Fibroblast of peridontal ligament (primary cell): ENCODE measurements at regions not wholly inside any gene's neighbourhood (a gene's known extent, or its start where the extent isn't known, plus 50 kb on each side); places are given as distances from the start of the nearest gene placed in this dataset.

Experiments used
- DNase-seq: peaks from one replicate; pipeline ENCODE4 v3.0.0-alpha.2; 2010; ENCODE audit errors: extremely low read depth

DNA sequence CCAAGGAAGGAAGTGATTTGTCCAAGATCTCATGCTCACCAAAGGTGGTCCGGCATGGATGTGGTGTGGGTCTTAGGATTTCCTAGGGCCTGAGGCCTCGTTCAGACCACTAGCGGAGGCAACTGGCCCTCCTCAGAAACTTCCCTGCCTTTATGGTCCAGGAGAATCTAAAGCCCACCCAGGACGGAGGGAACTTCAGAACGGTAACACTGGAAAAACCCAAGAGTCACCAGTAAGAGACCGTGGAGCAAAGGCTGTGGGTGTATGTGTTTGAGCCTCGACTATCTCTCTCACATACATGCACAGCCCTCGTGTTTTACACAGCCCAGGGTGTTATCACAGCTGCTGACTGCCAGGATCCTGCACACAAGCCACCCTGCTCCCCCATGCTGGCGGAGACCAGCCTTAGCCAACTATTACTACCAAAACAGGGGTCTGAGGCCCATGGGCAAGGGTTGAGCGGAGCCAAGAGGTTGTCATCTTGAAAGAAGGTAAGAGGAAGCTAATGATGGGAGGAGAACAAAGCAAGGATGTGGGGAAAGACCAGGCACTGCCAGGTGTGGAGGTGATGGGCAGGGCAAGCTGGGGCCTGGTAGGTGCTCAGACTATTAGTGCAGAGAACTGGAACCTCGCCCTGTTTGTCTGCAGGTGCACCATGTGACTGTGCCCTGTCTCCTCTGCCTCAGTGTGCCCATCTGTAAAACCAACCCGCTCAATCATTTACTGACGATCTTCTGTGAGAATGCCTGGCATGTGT is 170.2 kb upstream of the ZMIZ1 start:
- no peak for DNase-seq

DNA sequence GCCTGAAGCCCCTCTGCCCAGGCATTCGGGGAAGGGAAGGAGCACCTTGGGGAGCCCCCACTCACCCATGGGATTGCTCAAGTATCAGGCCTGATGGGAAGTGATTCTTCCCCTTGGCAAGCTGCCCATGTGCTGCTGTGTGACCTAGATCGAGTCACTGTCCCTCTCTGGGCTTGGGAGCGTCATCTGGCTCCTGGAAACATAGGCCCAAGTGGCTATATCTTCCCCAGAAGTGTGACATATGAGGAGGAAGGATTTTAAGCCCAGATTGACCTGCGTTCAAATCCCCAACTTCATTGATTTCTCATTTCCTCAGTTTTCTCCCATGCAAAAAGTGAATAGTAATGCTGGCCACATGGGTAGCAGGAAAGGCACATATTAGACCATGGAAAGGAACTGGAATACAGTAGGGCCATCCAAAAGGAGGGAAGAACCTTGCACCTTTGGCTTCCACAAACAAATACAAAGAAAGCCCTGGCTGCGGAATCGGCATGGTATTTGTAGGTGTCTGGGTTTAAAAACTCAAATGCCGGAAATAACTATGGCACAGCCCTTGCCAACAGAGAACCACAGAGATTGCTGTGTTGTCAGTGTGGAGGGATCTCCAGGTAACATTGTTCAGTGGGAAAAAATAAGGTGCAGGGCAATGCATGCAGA is 169.5 kb upstream of the ZMIZ1 start:
- DNase-seq: no peak

DNA sequence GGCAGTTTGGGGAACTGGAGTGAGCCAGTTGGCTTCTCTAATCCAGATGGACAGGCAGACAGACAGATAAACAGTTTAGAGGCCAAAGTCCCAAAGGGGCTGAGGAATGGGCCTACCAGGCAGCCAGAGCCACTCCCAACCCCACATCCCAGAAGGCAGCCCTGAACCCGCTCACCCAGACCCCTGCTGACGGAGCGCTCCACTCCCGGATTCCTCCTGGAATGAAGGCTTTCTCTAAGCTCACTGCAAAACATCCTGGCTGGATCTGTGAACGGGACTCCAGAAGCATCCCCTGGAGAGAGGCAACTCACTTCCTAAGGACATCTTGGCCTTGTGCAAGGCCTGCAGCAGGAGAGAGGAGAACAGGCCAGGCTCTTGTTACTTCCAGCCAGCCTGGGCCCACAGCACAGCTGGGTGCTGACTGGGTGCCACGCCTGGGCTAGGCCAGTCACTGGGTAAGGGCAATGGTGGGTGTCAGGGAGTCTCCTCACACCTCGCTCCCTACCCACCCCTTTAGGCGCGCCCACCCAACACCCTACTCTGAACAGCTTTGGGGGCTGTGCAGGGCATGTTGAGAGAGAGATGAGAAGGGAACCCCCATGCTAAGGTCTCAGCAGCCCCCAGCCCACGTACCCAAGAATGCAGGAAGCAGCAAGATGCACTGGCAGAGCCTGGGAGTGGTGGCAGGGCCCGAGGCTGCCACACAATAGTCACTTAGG is 168.6 kb upstream of the ZMIZ1 start:
- peak; percentile 42 for DNase-seq

DNA sequence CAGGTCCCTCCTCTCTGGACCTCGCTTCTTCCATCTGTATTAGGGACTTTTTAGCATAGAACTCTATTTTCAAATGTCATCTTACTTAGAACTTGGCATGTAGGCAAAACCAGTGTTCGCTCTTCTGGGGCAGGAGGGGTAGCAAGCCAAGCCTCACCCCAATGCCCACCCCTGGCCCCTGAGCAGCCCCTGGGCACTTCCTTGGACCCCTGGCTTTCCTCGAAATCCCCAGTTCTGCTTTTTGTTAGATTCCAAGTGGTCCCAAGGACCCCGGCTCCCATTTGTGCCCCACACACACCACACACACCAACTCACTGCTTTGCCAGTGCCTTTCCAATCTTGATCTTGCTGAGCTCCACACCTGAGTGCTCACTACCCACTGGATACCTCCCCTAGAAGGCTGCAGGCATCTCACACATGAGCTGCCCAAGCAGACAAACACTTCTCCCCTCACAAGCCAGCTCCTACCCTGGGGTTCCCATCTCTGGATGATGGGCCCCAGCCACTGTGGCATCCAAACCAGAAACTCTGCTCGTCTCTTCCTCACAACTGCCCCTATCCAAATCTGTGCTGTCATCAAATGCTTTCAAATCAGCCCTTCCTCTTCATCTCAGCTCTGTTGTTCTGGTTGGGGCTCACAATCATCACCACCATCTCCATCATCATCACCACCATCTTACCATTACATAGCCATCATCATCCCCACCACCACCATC is 167.9 kb upstream of the ZMIZ1 start:
- no peak for DNase-seq

DNA sequence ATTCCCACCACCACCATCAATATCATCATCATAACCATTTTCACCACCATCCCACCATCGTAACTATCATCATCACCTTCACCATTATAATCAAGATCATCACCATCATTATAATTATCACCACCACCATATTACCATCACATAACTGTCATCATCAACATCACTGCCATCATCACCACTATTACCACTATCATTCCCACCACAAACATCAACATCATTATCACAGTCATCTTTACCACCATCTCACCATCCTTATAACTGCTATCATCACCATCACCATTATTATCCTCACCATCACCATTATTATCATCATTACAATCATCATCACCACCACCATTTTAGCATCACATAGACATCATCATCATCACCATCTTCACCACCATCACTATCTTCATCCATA is 167.1 kb upstream of the ZMIZ1 start:
- no peak for DNase-seq

DNA sequence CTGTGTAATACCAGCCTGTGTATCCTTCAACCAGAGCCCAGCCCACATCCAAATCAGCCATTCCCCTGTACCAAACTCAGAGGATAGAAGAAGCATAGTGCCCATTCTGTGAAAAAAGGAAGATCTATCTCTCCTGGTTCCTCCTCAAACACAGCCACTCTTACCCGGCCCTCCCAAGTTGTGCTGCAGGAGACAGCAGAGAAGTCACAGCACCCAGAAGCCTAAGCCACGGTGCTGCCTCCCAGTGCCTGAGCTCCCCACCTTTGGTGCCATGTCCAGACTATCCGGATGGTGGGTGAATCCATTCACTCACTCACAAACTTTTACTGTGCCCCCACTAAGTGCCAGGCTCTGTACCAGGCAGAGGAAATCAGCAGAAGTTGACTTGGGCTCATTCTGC is 166.0 kb upstream of the ZMIZ1 start:
- no peak for DNase-seq

DNA sequence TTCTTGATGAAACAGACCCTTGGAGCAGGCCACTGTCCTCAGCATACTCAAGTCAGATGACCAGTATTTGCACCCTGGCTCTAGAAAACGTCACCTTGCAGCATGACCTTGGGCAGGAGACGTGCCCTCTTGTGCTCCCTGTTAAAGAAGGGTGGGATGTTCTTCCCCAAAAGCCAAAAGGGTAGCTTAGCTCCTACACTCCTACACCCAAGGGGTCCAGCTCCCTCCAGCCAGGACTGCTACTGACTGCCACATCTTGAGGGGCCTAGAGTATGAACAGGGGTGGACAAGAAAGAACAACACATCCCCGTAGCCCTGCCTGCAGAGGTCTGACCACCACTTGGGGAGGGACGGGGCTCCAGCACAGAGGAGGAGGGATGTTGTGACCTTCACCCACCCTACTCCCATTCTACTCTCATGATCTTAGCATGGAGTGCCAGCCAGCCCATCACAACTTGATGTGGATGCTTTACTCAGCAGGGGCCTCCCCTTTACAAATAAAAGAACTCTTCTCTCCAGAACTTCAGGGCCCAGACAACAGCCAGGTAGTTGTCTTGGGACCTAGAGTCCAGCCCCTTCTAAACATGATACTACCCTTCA is 165.3 kb upstream of the ZMIZ1 start:
- DNase-seq: no peak

DNA sequence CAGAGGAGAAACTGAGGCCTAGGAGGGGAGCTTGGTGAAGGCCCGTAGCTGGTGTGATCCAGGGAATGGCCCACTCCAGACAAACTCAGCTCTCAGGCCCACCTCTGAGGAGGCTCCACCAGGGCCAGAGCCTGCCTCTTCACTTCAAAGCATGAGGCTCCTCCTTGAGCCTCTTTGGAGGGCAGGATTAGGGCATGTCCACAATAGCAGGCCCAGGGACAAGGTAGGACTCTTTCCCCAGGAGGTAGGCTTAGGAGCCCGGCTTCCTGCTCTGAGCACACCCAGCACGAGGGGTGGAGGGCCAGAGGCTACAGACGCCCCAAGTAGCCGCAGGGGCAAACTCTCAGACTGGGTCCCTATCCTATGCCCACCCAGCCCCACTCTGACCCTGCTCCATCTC is 164.6 kb upstream of the ZMIZ1 start:
- no peak for DNase-seq

DNA sequence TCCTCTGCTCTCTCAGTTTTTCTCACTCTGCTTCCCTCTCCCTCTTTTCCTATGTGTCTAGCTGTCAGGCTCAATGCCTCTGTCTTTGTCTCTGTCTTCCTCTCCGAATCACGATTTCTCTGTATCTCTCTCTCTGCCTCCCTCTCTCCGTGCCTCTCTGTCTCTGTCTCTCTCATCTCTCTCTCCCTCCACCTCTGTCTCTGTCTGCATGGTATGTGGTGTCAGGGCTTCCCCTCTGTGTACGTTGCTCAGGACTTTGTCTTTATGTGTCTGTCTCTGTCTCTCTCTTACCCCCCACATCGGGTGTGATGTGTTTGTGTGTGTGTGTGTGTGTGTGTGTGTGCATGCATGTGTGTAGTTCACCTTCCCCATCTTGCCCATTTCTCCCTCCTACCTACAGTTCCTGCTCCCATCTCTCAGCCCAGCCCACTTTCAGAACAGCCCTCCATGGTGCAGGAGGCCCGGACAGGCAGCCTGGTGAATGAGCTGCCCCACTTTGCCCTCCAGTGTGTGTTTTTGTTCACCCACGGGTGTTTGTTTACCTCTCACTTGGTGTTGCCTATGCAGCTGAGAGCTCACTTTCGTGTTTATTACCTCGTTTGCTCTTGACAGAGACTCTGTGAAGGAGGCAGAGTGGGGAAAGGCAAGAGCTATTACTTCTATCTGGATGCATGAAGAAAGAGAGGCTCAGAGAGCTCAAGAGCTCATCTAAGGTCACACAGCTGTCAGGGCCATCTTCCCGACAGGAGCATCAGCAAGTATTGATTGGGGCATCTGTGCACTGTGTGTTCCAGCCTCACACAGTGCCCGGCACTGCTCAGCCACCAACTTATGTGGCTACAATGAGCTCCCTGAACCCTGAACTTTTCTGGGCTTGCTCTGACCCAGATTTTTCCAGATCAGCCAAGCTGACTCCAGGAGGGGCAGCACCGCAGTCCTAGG is 163.5 kb upstream of the ZMIZ1 start:
- DNase-seq: no peak

DNA sequence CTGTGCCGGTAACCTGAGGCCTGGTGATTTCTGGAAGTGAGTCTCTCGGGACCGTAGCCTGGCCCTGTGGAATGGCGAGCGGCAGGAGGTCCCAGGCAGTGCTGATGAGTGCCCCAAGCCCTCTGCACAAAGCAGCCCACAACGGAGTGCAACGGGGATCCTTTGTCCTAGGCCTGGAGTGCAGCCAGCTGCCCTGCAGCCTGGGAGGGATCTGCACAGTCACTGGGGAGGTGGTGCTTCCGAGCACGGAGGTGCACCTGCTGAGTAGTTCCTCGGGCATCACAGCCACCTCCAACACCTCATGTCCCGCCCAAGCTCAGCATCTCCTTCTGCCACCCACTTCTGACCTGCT is 162.8 kb upstream of the ZMIZ1 start:
- DNase-seq: no peak

DNA sequence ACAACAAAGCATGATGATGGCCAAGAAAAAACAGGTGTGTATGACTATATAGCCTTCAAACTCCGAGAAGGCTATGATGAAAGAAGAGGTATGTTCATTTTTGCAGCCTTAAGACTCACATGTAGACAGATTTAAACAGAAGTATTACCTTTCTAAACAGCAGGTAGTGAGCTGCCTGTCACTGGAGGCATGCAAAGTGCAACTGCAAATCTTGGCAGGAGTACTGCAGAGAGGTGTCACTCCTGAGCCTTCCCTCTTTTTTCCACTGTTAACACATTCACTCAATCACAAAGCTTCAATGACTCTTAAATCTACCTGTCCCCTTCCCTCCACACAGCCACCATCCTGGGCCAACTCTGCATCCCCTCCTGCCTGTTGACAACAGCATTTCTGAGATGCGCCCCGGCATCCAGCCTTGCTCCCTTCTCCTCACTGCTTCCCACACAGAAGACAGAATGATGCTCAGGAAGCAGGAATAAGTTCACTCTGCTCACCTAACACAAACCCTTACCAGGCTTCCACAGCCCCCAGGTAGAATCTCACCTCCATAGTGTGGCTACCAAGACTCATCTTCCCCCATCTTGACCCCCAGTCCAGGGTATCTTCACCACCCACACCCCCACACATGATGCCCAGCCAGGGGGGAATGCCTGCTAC is 161.9 kb upstream of the ZMIZ1 start:
- DNase-seq: no peak

DNA sequence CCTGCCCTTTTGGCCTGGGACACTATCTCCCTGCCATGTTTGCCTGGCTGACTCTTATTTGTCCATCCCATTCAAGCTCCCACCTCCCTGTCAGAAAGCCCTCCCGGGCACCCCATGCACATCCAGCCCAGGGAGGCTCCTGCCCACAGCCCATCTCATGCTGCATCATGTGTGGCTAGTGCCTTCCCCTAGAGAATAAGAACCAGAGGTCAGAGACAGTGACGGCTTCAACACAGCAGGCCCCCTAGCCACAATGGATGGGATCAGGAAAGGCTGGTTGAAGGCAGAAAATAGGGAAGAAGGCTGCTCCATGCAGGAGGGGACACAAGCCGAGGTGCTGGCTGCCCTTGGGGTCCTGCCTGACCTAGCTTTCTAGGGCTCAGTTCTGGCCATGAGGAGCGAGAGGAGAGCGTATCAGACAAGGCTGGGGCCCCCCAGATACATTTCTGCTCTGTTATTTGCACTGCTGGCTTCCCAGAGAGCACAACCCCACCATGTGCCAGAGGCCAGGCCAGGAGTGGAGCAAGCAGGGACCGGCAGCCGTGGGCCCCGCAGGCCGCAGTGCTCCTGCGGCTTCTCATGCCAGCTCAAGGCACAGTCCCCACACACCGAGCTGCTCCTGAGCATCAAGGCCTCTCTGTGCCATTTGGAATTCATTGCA is 161.1 kb upstream of the ZMIZ1 start:
- DNase-seq: no peak

DNA sequence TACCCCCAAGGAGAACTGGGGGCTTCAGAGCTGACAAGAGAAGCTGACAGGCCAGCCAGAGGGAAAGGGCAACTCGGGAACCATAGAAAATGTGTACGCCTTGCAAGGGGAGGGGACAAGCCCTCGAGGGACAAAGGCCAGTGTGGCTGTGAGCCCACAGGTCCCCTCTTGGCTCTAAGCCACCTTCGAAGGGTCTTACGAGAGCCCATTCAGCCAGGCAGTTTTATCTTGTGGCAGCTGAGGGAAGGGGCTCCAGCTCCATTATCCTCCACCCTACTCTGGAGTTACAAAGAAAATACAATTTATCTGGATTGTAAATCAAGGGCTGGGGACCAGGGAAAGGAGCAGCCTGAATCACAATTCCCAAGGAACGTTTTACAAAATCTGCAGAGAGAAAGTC is 159.5 kb upstream of the ZMIZ1 start:
- no peak for DNase-seq

DNA sequence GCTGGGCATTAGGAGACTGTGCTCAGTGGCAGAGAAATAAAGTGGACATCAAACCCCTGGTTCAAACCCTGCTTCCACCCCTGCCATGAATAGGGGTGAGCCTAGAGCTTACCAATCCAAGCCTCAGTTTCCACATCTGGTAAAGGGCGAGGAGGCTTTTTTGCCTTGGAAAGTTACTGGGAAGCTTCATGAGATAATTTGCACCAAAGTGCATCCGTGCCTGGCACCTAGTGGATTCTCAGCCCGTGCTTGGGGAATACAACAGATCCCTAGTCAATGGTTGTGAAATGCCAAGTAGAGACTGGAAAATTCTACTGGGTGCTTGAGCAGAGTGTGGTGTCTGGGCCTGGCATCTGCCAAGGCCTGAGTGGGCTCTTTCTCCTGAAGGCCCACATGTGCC is 158.7 kb upstream of the ZMIZ1 start:
- DNase-seq: no peak

DNA sequence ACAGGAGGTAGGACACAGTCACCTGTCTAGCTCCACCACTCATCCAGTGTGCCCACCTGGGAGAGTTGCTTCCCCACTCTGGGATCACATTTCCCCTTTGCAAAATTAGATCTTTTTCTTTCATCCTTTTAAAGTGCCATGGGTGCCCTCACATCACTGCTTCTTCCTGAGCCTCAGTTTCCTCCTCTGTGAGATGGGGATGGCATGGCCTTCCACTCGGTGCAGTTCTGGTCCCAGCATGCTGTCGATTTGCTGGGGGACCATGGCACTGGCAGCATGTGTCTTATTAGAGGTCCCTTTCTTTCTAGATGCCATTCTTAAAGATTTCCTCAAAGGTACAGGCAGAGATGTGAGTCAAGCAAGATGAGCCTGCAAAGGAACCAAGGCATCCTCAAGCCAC is 158.3 kb upstream of the ZMIZ1 start:
- no peak for DNase-seq

DNA sequence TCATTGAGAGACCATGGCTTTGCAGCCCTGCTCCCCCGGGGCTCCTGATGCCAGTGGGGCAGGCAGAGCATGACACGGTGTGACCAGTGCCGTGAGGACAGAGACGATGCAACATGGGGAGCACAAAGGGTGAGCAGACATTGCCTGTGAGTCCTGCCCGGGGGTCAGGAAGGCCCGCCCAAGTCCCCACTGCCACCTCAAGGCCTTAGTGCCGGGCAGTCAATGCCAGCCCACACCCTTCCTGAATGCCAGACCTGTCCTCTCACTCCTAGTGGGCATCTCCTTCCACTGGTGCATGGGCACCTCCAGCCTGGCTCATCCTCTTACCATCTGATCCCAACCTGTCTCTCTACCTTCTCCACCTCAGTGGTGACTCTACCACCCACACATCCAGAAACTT is 157.9 kb upstream of the ZMIZ1 start:
- no peak for DNase-seq

DNA sequence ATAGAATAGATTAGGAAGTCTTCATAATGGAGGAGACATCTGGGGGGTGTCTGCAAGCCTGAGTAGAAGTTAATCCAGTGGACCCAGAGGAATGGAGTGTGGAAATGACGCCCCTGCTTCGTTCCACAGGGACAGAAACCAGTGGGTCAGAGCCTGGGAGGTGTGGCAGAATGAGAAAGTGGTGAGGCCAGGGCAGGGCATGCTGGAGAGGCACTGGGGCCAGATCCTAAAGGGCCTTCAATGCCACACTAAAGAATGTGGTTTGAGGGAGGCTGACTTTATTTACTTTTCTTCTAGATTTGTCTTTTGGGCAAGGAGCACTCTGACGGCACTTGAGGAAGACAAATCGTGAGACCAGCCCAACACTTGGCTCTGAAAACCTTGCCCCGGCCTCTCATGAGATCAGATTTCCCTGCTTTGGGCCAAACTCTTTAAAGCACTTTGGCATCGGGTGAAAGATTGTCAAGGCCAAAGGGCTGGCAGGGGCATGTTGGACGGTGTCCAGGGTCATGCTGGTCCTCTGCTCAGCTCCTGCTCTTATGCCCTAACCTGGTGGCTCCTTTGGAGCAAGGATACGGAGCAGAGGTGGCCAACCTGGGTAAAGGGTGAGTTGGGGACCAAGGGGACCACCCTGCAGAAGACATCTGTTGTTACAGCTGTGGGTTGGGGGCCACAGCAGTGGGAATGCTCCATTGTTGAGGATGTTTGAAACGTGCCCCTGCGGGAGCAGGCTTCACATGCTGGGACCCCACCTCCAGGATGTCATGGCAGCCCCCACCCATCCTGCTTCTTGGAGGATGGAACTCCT is 157.0 kb upstream of the ZMIZ1 start:
- DNase-seq: no peak

DNA sequence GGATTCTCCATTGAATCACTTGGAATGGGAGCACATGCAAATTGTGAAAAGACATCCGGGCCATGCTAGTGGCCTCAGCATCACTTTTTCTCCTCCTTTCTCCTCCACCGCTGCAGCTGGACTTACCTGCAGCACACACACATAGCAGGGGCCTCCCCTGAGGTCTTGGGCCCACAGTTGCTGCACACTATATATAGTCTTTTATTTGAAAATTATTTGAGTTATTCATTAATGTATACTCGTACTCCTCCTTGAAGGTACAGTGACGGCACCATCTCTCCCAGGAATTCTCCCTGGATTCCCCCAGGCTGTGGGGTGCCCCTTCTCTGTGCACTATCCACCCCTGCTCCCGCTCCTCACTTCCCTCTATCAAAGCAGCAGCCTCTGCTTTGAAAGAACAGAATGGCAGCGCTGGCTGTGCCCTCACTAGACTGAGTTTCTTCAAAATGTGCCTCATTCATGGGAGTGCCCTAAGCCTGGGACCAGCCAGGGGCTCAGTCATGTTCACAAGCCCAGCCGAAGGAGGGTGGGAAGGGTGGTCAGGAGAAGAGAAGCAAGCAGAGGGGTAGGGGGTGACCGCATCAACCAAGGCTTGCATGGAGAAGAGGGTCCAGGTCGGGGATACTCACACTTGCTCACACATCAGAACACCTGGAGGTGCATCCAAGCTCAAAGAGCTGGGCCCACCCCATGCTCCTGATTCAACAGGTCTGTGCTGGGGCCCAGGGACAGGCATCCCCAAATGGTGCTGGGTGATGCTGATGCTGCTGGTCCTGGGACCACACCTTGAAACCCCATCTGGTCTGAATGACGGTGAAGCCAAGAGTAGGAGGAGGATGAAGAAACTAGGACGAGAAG is 156.2 kb upstream of the ZMIZ1 start:
- no peak for DNase-seq
